ENCODE measurements at regions not wholly inside any gene's neighbourhood (a gene's known extent, or its start where the extent isn't known, plus 50 kb on each side); places are given as distances from the start of the nearest gene placed in this dataset.

GRCh38 chrX:4661771-4662170 is 948.3 kb upstream of the PRKX start:
- H3K27me3 Mint-ChIP-seq (ENCODE audit: low read depth) = no peaks in the 10 kb centered on the region
- peaks cover 11% of the 10 kb centered on the region for H3K9me3 Mint-ChIP-seq
- peaks cover 11% of the 10 kb centered on the region for H3K4me1 Mint-ChIP-seq
- no peak for DNase-seq (ENCODE audit: low read depth, low spot score)
- H3K4me3 Mint-ChIP-seq = no peak overlapping the region
- H3K27ac Mint-ChIP-seq (ENCODE audit: unreplicated experiment) = no peak overlapping the region
- TF ChIP-seq, protein P1, sequence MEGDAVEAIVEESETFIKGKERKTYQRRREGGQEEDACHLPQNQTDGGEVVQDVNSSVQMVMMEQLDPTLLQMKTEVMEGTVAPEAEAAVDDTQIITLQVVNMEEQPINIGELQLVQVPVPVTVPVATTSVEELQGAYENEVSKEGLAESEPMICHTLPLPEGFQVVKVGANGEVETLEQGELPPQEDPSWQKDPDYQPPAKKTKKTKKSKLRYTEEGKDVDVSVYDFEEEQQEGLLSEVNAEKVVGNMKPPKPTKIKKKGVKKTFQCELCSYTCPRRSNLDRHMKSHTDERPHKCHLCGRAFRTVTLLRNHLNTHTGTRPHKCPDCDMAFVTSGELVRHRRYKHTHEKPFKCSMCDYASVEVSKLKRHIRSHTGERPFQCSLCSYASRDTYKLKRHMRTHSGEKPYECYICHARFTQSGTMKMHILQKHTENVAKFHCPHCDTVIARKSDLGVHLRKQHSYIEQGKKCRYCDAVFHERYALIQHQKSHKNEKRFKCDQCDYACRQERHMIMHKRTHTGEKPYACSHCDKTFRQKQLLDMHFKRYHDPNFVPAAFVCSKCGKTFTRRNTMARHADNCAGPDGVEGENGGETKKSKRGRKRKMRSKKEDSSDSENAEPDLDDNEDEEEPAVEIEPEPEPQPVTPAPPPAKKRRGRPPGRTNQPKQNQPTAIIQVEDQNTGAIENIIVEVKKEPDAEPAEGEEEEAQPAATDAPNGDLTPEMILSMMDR (conservative IDR thresholded peaks at IDR 0.05) = no peak
- peaks cover 7% of the 10 kb centered on the region for H3K36me3 Mint-ChIP-seq (ENCODE audit: low read depth)

DNA sequence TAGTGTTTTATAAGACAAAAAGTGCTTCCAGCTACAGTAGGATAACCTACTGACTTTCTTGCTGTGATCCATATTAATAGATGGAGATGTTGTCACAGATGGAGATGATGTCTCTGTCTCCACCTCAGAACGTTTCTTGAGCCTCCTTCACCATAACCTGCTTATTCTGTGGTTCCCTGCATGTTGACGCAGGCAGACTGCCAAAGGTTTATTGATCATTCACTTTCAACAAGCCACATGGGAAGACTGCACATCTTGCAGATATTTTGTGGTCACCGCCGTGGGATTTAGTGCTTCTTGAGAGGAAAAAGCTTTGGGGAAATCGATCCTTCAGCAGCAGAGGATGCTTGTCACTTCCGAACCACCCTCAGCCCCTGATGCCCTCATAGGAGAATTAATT is 943.0 kb upstream of the PRKX start:
- DNase-seq (ENCODE audit: low read depth, low spot score) = no peak
- Mint-ChIP-seq H3K4me3 (no peak overlapping the region), H3K4me1 (no peaks in the 10 kb centered on the region), H3K27me3 (ENCODE audit: low read depth) (no peaks in the 10 kb centered on the region), H3K36me3 (ENCODE audit: low read depth) (peaks cover 10% of the 10 kb centered on the region), H3K27ac (ENCODE audit: unreplicated experiment) (no peak overlapping the region), H3K9me3 (peaks cover 16% of the 10 kb centered on the region)
- TF ChIP-seq, protein P1 (conservative IDR thresholded peaks at IDR 0.05) = no peak

GRCh38 chrX:4655743-4656142 is 942.3 kb upstream of the PRKX start:
- peaks cover 9% of the 10 kb centered on the region for H3K36me3 Mint-ChIP-seq (ENCODE audit: low read depth)
- no peak overlapping the region for H3K4me3 Mint-ChIP-seq
- DNase-seq (ENCODE audit: low read depth, low spot score) = no peak
- H3K27ac Mint-ChIP-seq (ENCODE audit: unreplicated experiment) = no peak overlapping the region
- H3K4me1 Mint-ChIP-seq = no peaks in the 10 kb centered on the region
- TF ChIP-seq, protein P1 (conservative IDR thresholded peaks at IDR 0.05) = no peak
- peaks cover 13% of the 10 kb centered on the region for H3K9me3 Mint-ChIP-seq
- H3K27me3 Mint-ChIP-seq (ENCODE audit: low read depth) = no peaks in the 10 kb centered on the region

- no peaks in the 10 kb centered on the region for H3K27me3 Mint-ChIP-seq (ENCODE audit: low read depth)
- no peak overlapping the region for H3K4me3 Mint-ChIP-seq
- TF ChIP-seq, protein P1 (conservative IDR thresholded peaks at IDR 0.05) = no peak
- peaks cover 14% of the 10 kb centered on the region for H3K9me3 Mint-ChIP-seq
- no peak overlapping the region for H3K27ac Mint-ChIP-seq (ENCODE audit: unreplicated experiment)
- H3K36me3 Mint-ChIP-seq (ENCODE audit: low read depth) = peaks cover 9% of the 10 kb centered on the region
- no peak for DNase-seq (ENCODE audit: low read depth, low spot score)
- H3K4me1 Mint-ChIP-seq = peaks cover 8% of the 10 kb centered on the region
These were observed 928.7 kb upstream of the PRKX start for GRCh38 chrX:4642114-4642513.

DNA sequence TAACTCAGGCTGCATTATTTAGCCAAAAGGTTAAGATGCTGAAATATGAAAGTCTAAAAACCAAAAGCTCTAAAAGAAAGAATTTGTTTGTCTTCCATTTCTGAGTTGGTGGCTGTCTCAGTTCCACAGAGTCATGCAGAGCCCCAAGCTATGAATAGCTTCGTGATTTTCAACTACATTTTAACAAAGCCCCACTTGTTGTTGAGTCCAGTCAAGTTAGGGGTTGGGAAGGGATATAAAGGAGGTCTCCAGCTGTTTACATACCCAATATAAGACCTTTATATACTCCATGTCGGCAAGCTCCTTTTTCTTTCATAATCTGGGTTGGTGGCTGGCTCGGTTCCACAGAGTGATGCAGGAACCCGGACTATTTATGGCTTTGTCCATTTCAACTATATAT is 924.6 kb upstream of the PRKX start:
- no peak for DNase-seq (ENCODE audit: low read depth, low spot score)
- TF ChIP-seq, protein P1 (conservative IDR thresholded peaks at IDR 0.05) = no peak
- H3K27ac Mint-ChIP-seq (ENCODE audit: unreplicated experiment) = no peak overlapping the region
- peaks cover 7% of the 10 kb centered on the region for H3K4me1 Mint-ChIP-seq
- no peaks in the 10 kb centered on the region for H3K27me3 Mint-ChIP-seq (ENCODE audit: low read depth)
- peaks cover 9% of the 10 kb centered on the region for H3K36me3 Mint-ChIP-seq (ENCODE audit: low read depth)
- no peak overlapping the region for H3K4me3 Mint-ChIP-seq
- peaks cover 13% of the 10 kb centered on the region for H3K9me3 Mint-ChIP-seq

GRCh38 chrX:4627414-4627813 is 914.0 kb upstream of the PRKX start:
- no peak overlapping the region for H3K4me3 Mint-ChIP-seq
- no peak for DNase-seq (ENCODE audit: low read depth, low spot score)
- H3K27ac Mint-ChIP-seq (ENCODE audit: unreplicated experiment) = no peak overlapping the region
- H3K9me3 Mint-ChIP-seq = peaks cover 10% of the 10 kb centered on the region
- H3K27me3 Mint-ChIP-seq (ENCODE audit: low read depth) = no peaks in the 10 kb centered on the region
- TF ChIP-seq, protein P1 (conservative IDR thresholded peaks at IDR 0.05) = no peak
- peaks cover 7% of the 10 kb centered on the region for H3K4me1 Mint-ChIP-seq
- no peaks in the 10 kb centered on the region for H3K36me3 Mint-ChIP-seq (ENCODE audit: low read depth)

All from neural crest cell (in vitro differentiated cells).